Central memory CD8-positive, alpha-beta T cell (primary cell): ENCODE measurements at regions not wholly inside any gene's neighbourhood (a gene's known extent, or its start where the extent isn't known, plus 50 kb on each side); places are given as distances from the start of the nearest gene placed in this dataset.
"Not testable (repeated sequence)": the region's sequence is repeated elsewhere in the genome, so short reads cannot be mapped to it uniquely, and the experiment has no call there.

Source experiments
- ATAC-seq: fragments of 150-1000 bp; cut with Tn5 transposase; replicated peaks from 2 replicates; pipeline ENCODE4 v1.10.0; 2022; ENCODE audit warnings: mild to moderate bottlenecking, moderate FRiP score, moderate number of reproducible peaks; ENCODE audit not compliant: poor library complexity, severe bottlenecking; ENCODE audit errors: extremely low read depth
- DNase-seq, 2 donors: peaks; one replicate each; pipeline ENCODE4 v3.0.0; 2021; ENCODE audit warnings: low spot score in 2 of 2
- H3K27ac Mint-ChIP-seq: one replicate; pipeline ENCODE4 v1.8.0; 2022; ENCODE audit warnings: low read depth, mild to moderate bottlenecking, moderate library complexity, mixed read lengths
- H3K27me3 Mint-ChIP-seq: one replicate; pipeline ENCODE4 v1.8.0; 2022; ENCODE audit warnings: mixed read lengths
- H3K36me3 Mint-ChIP-seq: one replicate; pipeline ENCODE4 v1.8.0; 2022; ENCODE audit warnings: mild to moderate bottlenecking, moderate library complexity, mixed read lengths; ENCODE audit not compliant: insufficient read depth
- H3K4me1 Mint-ChIP-seq: one replicate; pipeline ENCODE4 v1.8.0; 2022; ENCODE audit warnings: mixed read lengths
- H3K4me3 Mint-ChIP-seq: one replicate; pipeline ENCODE4 v1.8.0; 2022; ENCODE audit warnings: mild to moderate bottlenecking, moderate library complexity, mixed read lengths
- H3K9me3 Mint-ChIP-seq: one replicate; pipeline ENCODE4 v1.8.0; 2022; ENCODE audit warnings: mixed read lengths

- no peak for DNase-seq
- no peaks in the 10 kb centered on the region for H3K9me3 Mint-ChIP-seq
- H3K27ac Mint-ChIP-seq, result no peak overlapping the region
- no peaks in the 10 kb centered on the region for H3K27me3 Mint-ChIP-seq
- no peak for ATAC-seq
- no peaks in the 10 kb centered on the region for H3K36me3 Mint-ChIP-seq
- H3K4me3 Mint-ChIP-seq, result no peak overlapping the region
- H3K4me1 Mint-ChIP-seq, result no peaks in the 10 kb centered on the region
These were observed 150.1 kb upstream of the NTRK2 start for GRCh38 chr9:84519413-84519812.

- Mint-ChIP-seq H3K27ac (no peak overlapping the region), H3K4me1 (no peaks in the 10 kb centered on the region), H3K36me3 (no peaks in the 10 kb centered on the region), H3K27me3 (no peaks in the 10 kb centered on the region), H3K4me3 (no peak overlapping the region), H3K9me3 (no peaks in the 10 kb centered on the region)
- no peak for ATAC-seq
- DNase-seq, result no peak
These were observed 148.3 kb upstream of the NTRK2 start for GRCh38 chr9:84521208-84521607.

GRCh38 chr9:84526211-84526610, 143.3 kb upstream of the NTRK2 start:
- H3K4me1 Mint-ChIP-seq, ATAC-seq, DNase-seq, H3K9me3 Mint-ChIP-seq, H3K27me3 Mint-ChIP-seq, H3K4me3 Mint-ChIP-seq, H3K27ac Mint-ChIP-seq, H3K36me3 Mint-ChIP-seq: not testable (repeated sequence)

- not testable (repeated sequence) for H3K36me3 Mint-ChIP-seq, DNase-seq, H3K4me1 Mint-ChIP-seq, H3K9me3 Mint-ChIP-seq, ATAC-seq, H3K27me3 Mint-ChIP-seq, H3K27ac Mint-ChIP-seq, H3K4me3 Mint-ChIP-seq
These were observed 142.3 kb upstream of the NTRK2 start for GRCh38 chr9:84527060-84527720.

GRCh38 chr9:84535973-84536372, 133.6 kb upstream of the NTRK2 start:
- H3K27ac Mint-ChIP-seq, H3K4me1 Mint-ChIP-seq, H3K27me3 Mint-ChIP-seq, ATAC-seq, H3K36me3 Mint-ChIP-seq, H3K4me3 Mint-ChIP-seq, DNase-seq: not testable (repeated sequence)
- peaks cover 20% of the 10 kb centered on the region for H3K9me3 Mint-ChIP-seq

- no peaks in the 10 kb centered on the region for H3K36me3 Mint-ChIP-seq
- no peak for ATAC-seq
These were observed 130.7 kb upstream of the NTRK2 start for GRCh38 chr9:84538879-84539278.

GRCh38 chr9:84542554-84542953, 127.0 kb upstream of the NTRK2 start:
- no peak for ATAC-seq
- H3K9me3 Mint-ChIP-seq, result peaks cover 7% of the 10 kb centered on the region

More at GRCh38 chr9:84538879-84539278, 130.7 kb upstream of the NTRK2 start:
- H3K27ac Mint-ChIP-seq, result no peak overlapping the region
- peaks cover 20% of the 10 kb centered on the region for H3K9me3 Mint-ChIP-seq
- no peaks in the 10 kb centered on the region for H3K27me3 Mint-ChIP-seq
- H3K4me3 Mint-ChIP-seq, result no peak overlapping the region
- DNase-seq, result no peak
- H3K4me1 Mint-ChIP-seq, result no peaks in the 10 kb centered on the region

GRCh38 chr9:84554069-84554664, 115.4 kb upstream of the NTRK2 start:
- Mint-ChIP-seq H3K4me1 (no peaks in the 10 kb centered on the region), H3K27me3 (peaks cover 34% of the 10 kb centered on the region), H3K36me3 (no peaks in the 10 kb centered on the region), H3K9me3 (no peaks in the 10 kb centered on the region), H3K4me3 (no peak overlapping the region), H3K27ac (no peak overlapping the region)
- ATAC-seq (no peak), DNase-seq (no peak)

More at GRCh38 chr9:84542554-84542953, 127.0 kb upstream of the NTRK2 start:
- H3K36me3 Mint-ChIP-seq, result no peaks in the 10 kb centered on the region
- no peak overlapping the region for H3K4me3 Mint-ChIP-seq
- no peak for DNase-seq
- no peaks in the 10 kb centered on the region for H3K4me1 Mint-ChIP-seq
- H3K27ac Mint-ChIP-seq, result no peak overlapping the region
- H3K27me3 Mint-ChIP-seq, result no peaks in the 10 kb centered on the region

- no peak overlapping the region for H3K4me3 Mint-ChIP-seq
- H3K27ac Mint-ChIP-seq, result no peak overlapping the region
- DNase-seq (no peak), ATAC-seq (no peak)
- no peaks in the 10 kb centered on the region for H3K9me3 Mint-ChIP-seq
- H3K36me3 Mint-ChIP-seq, result peaks cover 2% of the 10 kb centered on the region
- peaks cover 34% of the 10 kb centered on the region for H3K27me3 Mint-ChIP-seq
- no peaks in the 10 kb centered on the region for H3K4me1 Mint-ChIP-seq
These were observed 113.0 kb upstream of the NTRK2 start for GRCh38 chr9:84556556-84556955.

GRCh38 chr9:84557751-84558150, 111.8 kb upstream of the NTRK2 start:
- no peaks in the 10 kb centered on the region for H3K4me1 Mint-ChIP-seq
- H3K27ac Mint-ChIP-seq, result no peak overlapping the region
- H3K4me3 Mint-ChIP-seq, result no peak overlapping the region
- H3K9me3 Mint-ChIP-seq, result no peaks in the 10 kb centered on the region
- ATAC-seq, result no peak
- H3K36me3 Mint-ChIP-seq, result peaks cover 2% of the 10 kb centered on the region
- no peak for DNase-seq
- H3K27me3 Mint-ChIP-seq, result peaks cover 34% of the 10 kb centered on the region

GRCh38 chr9:84563691-84564090, 105.8 kb upstream of the NTRK2 start:
- H3K36me3 Mint-ChIP-seq, result peaks cover 2% of the 10 kb centered on the region
- H3K27ac Mint-ChIP-seq, result no peak overlapping the region
- ATAC-seq (no peak), DNase-seq (no peak)
- H3K4me1 Mint-ChIP-seq, result no peaks in the 10 kb centered on the region
- no peak overlapping the region for H3K4me3 Mint-ChIP-seq
- H3K9me3 Mint-ChIP-seq, result peaks cover 3% of the 10 kb centered on the region
- peaks cover 9% of the 10 kb centered on the region for H3K27me3 Mint-ChIP-seq

- Mint-ChIP-seq H3K36me3 (no peaks in the 10 kb centered on the region), H3K27me3 (peaks cover 8% of the 10 kb centered on the region), H3K27ac (no peak overlapping the region), H3K9me3 (peaks cover 5% of the 10 kb centered on the region), H3K4me3 (no peak overlapping the region), H3K4me1 (no peaks in the 10 kb centered on the region)
- DNase-seq (no peak), ATAC-seq (no peak)
These were observed 101.7 kb upstream of the NTRK2 start for GRCh38 chr9:84567805-84568204.

GRCh38 chr9:84570482-84571154, 98.9 kb upstream of the NTRK2 start:
- H3K4me1 Mint-ChIP-seq, result no peaks in the 10 kb centered on the region
- H3K36me3 Mint-ChIP-seq, result peaks cover 2% of the 10 kb centered on the region
- H3K4me3 Mint-ChIP-seq, result no peak overlapping the region
- H3K27ac Mint-ChIP-seq, result no peak overlapping the region
- H3K9me3 Mint-ChIP-seq, result peaks cover 10% of the 10 kb centered on the region
- H3K27me3 Mint-ChIP-seq, result peaks cover 25% of the 10 kb centered on the region
- ATAC-seq, result no peak
- DNase-seq, result no peak
